ENCODE measurements at regions not wholly inside any gene's neighbourhood (a gene's known extent, or its start where the extent isn't known, plus 50 kb on each side); places are given as distances from the start of the nearest gene placed in this dataset.
"Not testable (repeated sequence)": the region's sequence is repeated elsewhere in the genome, so short reads cannot be mapped to it uniquely, and the experiment has no call there.

DNA sequence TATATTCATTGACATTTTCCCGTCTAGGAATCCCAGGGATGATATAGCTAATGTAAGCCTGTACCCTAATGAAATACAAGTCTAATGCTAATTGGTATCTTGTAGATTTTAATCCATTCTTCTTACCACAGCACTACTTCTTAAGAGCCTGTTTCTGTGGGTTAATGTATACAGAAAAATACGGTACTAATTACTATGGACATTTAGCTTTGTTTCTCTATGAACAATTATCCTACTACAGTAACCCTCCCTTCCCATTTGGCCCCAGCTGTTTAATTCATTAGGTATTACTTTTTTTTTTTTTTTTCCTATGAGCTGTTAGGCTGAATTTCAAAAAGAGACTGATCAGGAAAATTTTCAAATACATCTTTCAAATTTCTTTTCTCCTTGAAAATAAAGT is 245.1 kb upstream of the SLC7A11 start:
- no peak for DNase-seq
- no peaks in the 10 kb centered on the region for H3K4me1 Mint-ChIP-seq

GRCh38 chr4:138485498-138485897 is 243.3 kb upstream of the SLC7A11 start:
- Mint-ChIP-seq H3K36me3 (ENCODE audit: low read depth) (no peaks in the 10 kb centered on the region), H3K27ac (no peak overlapping the region), H3K4me3 (no peak overlapping the region), H3K4me1 (no peaks in the 10 kb centered on the region), H3K27me3 (no peaks in the 10 kb centered on the region)
- DNase-seq (no peak), ATAC-seq (no peak)
- no peaks in the 10 kb centered on the region for H3K9me3 ChIP-seq (ENCODE audit: control insufficient read depth, low read length, poor library complexity, severe bottlenecking)

More for the DNA sequence above, 245.1 kb upstream of the SLC7A11 start:
- no peaks in the 10 kb centered on the region for H3K9me3 ChIP-seq (ENCODE audit: control insufficient read depth, low read length, poor library complexity, severe bottlenecking)
- Mint-ChIP-seq H3K4me3 (no peak overlapping the region), H3K27me3 (no peaks in the 10 kb centered on the region), H3K27ac (no peak overlapping the region), H3K36me3 (ENCODE audit: low read depth) (no peaks in the 10 kb centered on the region)
- no peak for ATAC-seq

- Mint-ChIP-seq H3K27me3 (no peaks in the 10 kb centered on the region), H3K36me3 (ENCODE audit: low read depth) (no peaks in the 10 kb centered on the region), H3K4me1 (no peaks in the 10 kb centered on the region), H3K27ac (no peak overlapping the region), H3K4me3 (no peak overlapping the region)
- ATAC-seq, result no peak
- H3K9me3 ChIP-seq (ENCODE audit: control insufficient read depth, low read length, poor library complexity, severe bottlenecking), result no peaks in the 10 kb centered on the region
- DNase-seq, result no peak
Observed at GRCh38 chr4:138475116-138475515, 233.0 kb upstream of the SLC7A11 start.

GRCh38 chr4:138473339-138473738 is 231.2 kb upstream of the SLC7A11 start:
- no peaks in the 10 kb centered on the region for H3K36me3 Mint-ChIP-seq (ENCODE audit: low read depth)
- ATAC-seq, result no peak
- no peak overlapping the region for H3K4me3 Mint-ChIP-seq
- no peaks in the 10 kb centered on the region for H3K4me1 Mint-ChIP-seq
- H3K27me3 Mint-ChIP-seq, result no peaks in the 10 kb centered on the region
- H3K9me3 ChIP-seq (ENCODE audit: control insufficient read depth, low read length, poor library complexity, severe bottlenecking), result no peaks in the 10 kb centered on the region
- no peak for DNase-seq
- H3K27ac Mint-ChIP-seq, result no peak overlapping the region

DNA sequence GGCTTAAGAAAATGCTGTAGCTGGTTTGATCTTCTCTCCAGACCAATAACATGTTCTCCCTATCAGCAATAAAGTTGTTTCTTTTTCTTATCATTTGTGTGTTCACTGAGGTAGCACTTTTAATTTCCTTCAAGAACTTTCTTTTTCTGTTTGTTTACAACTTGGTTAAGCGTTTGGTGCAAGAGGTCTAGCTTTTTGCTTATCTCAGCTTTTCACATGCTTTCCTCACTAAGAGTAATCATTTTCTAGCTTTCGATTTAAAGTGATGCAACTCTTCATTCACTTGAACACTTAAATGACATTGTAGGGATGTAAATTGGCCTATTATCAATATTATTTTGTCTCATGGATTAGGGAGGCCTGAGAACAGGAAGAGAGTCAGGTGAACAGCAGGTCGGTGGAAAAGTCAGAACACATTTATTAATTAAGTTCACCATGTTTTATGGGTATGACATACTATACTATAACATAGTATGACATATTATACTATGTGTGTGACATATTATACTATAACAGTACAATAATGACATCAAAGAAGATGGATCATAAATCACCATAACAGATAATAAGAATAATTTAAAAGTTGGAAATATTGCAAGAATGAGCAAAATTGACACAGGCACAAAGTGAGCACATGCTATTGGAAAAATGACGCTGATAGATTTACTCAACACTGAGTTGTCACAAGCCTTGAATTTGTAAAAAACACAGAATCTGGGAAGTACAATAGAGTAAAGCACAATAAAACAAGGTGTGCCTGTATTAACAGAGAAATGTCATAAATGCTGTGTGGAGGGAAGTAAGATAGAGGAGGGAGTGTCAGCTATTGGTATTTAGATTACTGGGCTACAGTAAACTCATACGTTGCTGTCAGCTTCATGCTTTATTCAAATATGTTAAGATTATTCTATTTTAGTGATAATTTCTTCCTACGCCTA is 218.6 kb upstream of the SLC7A11 start:
- ATAC-seq (no peak), DNase-seq (no peak)
- H3K4me3 Mint-ChIP-seq, result no peak overlapping the region
- no peaks in the 10 kb centered on the region for H3K27me3 Mint-ChIP-seq
- no peak overlapping the region for H3K27ac Mint-ChIP-seq
- H3K9me3 ChIP-seq (ENCODE audit: control insufficient read depth, low read length, poor library complexity, severe bottlenecking), result no peaks in the 10 kb centered on the region
- H3K36me3 Mint-ChIP-seq (ENCODE audit: low read depth), result no peaks in the 10 kb centered on the region
- H3K4me1 Mint-ChIP-seq, result no peaks in the 10 kb centered on the region

- H3K4me3 Mint-ChIP-seq, result no peak overlapping the region
- H3K4me1 Mint-ChIP-seq, result no peaks in the 10 kb centered on the region
- H3K36me3 Mint-ChIP-seq (ENCODE audit: low read depth), result no peaks in the 10 kb centered on the region
- no peaks in the 10 kb centered on the region for H3K9me3 ChIP-seq (ENCODE audit: control insufficient read depth, low read length, poor library complexity, severe bottlenecking)
- ATAC-seq, result no peak
- H3K27me3 Mint-ChIP-seq, result no peaks in the 10 kb centered on the region
- DNase-seq, result no peak
- no peak overlapping the region for H3K27ac Mint-ChIP-seq
Observed at GRCh38 chr4:138458751-138459150, 216.6 kb upstream of the SLC7A11 start.

DNA sequence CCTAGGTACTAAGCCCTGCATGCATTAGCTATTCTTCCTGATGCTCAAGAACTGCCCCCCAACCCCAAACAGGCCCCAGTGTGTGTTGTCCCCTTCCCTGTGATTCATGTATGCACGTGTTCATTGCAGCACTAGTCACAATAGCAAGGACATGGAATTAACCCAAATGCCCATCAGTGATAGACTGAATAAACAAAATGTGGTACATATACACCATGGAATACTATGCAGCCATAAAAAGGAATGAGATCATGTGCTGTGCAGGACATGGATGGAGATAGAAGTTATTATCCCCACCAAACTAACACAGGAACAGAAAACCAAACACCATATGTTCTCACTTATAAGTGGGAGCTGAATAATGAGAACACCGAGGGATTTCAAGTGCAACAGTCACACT is 214.2 kb upstream of the SLC7A11 start:
- not testable (repeated sequence) for H3K27ac Mint-ChIP-seq, DNase-seq

GRCh38 chr4:138455097-138455496 is 212.9 kb upstream of the SLC7A11 start:
- Mint-ChIP-seq H3K36me3 (ENCODE audit: low read depth) (no peaks in the 10 kb centered on the region), H3K27ac (no peak overlapping the region), H3K4me3 (no peak overlapping the region), H3K4me1 (no peaks in the 10 kb centered on the region), H3K27me3 (no peaks in the 10 kb centered on the region)
- DNase-seq, result no peak
- ATAC-seq, result no peak
- H3K9me3 ChIP-seq (ENCODE audit: control insufficient read depth, low read length, poor library complexity, severe bottlenecking), result no peaks in the 10 kb centered on the region

More for the DNA sequence above, 214.2 kb upstream of the SLC7A11 start:
- H3K4me3 Mint-ChIP-seq; H3K36me3 Mint-ChIP-seq (ENCODE audit: low read depth); H3K27me3 Mint-ChIP-seq; H3K9me3 ChIP-seq (ENCODE audit: control insufficient read depth, low read length, poor library complexity, severe bottlenecking); H3K4me1 Mint-ChIP-seq; ATAC-seq: not testable (repeated sequence)

GRCh38 chr4:138452826-138453225 is 210.7 kb upstream of the SLC7A11 start:
- Mint-ChIP-seq H3K36me3 (ENCODE audit: low read depth) (no peaks in the 10 kb centered on the region), H3K4me1 (no peaks in the 10 kb centered on the region), H3K4me3 (no peak overlapping the region), H3K27me3 (no peaks in the 10 kb centered on the region), H3K27ac (no peak overlapping the region)
- no peaks in the 10 kb centered on the region for H3K9me3 ChIP-seq (ENCODE audit: control insufficient read depth, low read length, poor library complexity, severe bottlenecking)
- no peak for ATAC-seq
- DNase-seq, result no peak

- H3K4me1 Mint-ChIP-seq, result no peaks in the 10 kb centered on the region
- DNase-seq (no peak), ATAC-seq (no peak)
- H3K27me3 Mint-ChIP-seq, result no peaks in the 10 kb centered on the region
- no peaks in the 10 kb centered on the region for H3K36me3 Mint-ChIP-seq (ENCODE audit: low read depth)
- no peak overlapping the region for H3K27ac Mint-ChIP-seq
- no peak overlapping the region for H3K4me3 Mint-ChIP-seq
- no peaks in the 10 kb centered on the region for H3K9me3 ChIP-seq (ENCODE audit: control insufficient read depth, low read length, poor library complexity, severe bottlenecking)
Observed at GRCh38 chr4:138451276-138451663, 209.1 kb upstream of the SLC7A11 start.

- Mint-ChIP-seq H3K36me3 (ENCODE audit: low read depth) (no peaks in the 10 kb centered on the region), H3K27me3 (no peaks in the 10 kb centered on the region), H3K4me1 (no peaks in the 10 kb centered on the region), H3K4me3 (no peak overlapping the region), H3K27ac (no peak overlapping the region)
- DNase-seq, result no peak
- no peaks in the 10 kb centered on the region for H3K9me3 ChIP-seq (ENCODE audit: control insufficient read depth, low read length, poor library complexity, severe bottlenecking)
- ATAC-seq, result no peak
Observed at GRCh38 chr4:138450546-138451275, 208.6 kb upstream of the SLC7A11 start.

DNA sequence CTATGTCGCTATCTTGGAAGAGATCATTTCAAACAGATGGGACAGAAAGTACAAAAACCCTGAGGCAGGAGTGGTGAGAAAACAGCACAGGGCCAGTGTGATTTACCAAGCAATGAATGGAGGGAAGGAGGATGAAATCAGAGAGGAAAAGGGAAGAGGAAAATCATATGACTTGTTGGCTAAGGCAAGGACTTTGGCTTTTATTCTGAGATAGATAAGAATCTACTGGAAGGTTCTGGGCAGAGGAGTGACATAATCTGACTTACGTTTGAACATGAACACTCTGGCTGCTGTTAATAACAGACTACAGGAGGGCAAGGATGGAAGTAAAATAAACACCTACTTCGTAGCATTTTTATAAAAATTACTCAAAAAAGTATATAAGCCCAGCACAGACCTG is 207.8 kb upstream of the SLC7A11 start:
- H3K9me3 ChIP-seq (ENCODE audit: control insufficient read depth, low read length, poor library complexity, severe bottlenecking), result no peaks in the 10 kb centered on the region
- H3K4me1 Mint-ChIP-seq, result no peaks in the 10 kb centered on the region
- no peaks in the 10 kb centered on the region for H3K36me3 Mint-ChIP-seq (ENCODE audit: low read depth)
- no peak for DNase-seq
- no peak overlapping the region for H3K4me3 Mint-ChIP-seq
- ATAC-seq, result no peak
- H3K27ac Mint-ChIP-seq, result no peak overlapping the region
- H3K27me3 Mint-ChIP-seq, result no peaks in the 10 kb centered on the region

DNA sequence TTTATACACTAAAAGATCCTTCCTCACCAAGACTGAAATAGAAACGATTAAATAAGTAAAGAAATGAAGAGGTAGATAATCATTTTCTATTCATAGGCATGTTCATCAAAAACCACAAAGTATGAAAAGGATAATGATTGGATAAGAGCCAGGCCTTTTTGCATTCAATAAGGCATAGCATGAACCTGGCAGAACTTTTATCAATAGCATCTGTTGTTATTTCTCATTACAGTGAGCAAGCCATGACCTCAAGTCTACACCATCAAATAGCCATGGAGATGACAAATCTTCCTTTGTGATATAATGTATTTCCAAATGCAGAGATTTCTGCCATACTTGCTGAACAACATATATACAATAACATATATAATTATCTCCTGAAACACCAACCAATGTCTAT is 206.0 kb upstream of the SLC7A11 start:
- H3K9me3 ChIP-seq (ENCODE audit: control insufficient read depth, low read length, poor library complexity, severe bottlenecking), result no peaks in the 10 kb centered on the region
- H3K4me3 Mint-ChIP-seq, result no peak overlapping the region
- no peaks in the 10 kb centered on the region for H3K36me3 Mint-ChIP-seq (ENCODE audit: low read depth)
- H3K4me1 Mint-ChIP-seq, result no peaks in the 10 kb centered on the region
- ATAC-seq (no peak), DNase-seq (no peak)
- H3K27me3 Mint-ChIP-seq, result no peaks in the 10 kb centered on the region
- H3K27ac Mint-ChIP-seq, result no peak overlapping the region
